Esophagus muscularis mucosa (tissue), 4 donors: ENCODE measurements at regions not wholly inside any gene's neighbourhood (a gene's known extent, or its start where the extent isn't known, plus 50 kb on each side); places are given as distances from the start of the nearest gene placed in this dataset.

Experiments used
- EP300 ChIP-seq: sonication (generic); formaldehyde crosslinking; IDR thresholded peaks from one replicate; pipeline ENCODE4 v1.6.1; 2017; ENCODE audit warnings: antibody characterized with exemption
- POLR2A ChIP-seq: fragments of 450-650 bp; IDR thresholded peaks from one replicate; pipeline ENCODE4 v1.6.1; 2017; ENCODE audit warnings: antibody characterized with exemption, moderate library complexity, mild to moderate bottlenecking, low read depth
- POLR2AphosphoS5 ChIP-seq, 2 donors: sonication (generic); formaldehyde crosslinking; IDR thresholded peaks; one replicate each; pipeline ENCODE4 v1.6.1; 2017; ENCODE audit warnings: antibody characterized with exemption in 2 of 2
- TF ChIP-seq, protein P1 (sequence below), 3 experiments: fragments of 200-600 bp in 2 of 3; fragments of 450-650 bp in 1 of 3; sonication (generic) in 2 of 3; IDR thresholded peaks; one replicate each; pipeline ENCODE4 v1.5.1; 2017 to 2019; ENCODE audit warnings: antibody characterized with exemption in 3 of 3, mild to moderate bottlenecking in 2 of 3, moderate library complexity in 1 of 3

DNA sequence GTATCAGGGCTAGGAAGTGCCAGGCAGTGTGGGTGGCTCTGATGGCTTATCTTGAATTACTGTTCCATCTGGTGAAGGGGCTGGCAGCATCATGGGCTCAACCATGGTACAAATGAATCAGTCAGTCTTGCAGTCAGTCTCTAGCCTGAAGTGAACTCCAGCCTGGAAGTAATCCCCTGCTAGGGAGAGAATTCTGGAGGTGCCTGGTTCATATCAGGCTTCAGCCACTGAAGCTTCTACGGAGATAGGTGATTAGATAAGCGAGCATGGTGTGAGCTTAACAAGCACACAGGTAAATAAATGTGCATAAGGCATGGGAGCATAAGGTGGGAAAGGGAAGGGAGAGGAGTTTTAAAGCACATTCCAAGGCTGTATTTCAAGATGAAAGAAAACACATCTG, 541.7 kb downstream of the MBD2 start:
- TF ChIP-seq POLR2AphosphoS5 (IDR thresholded peaks at IDR 0.05) = no peak
- TF ChIP-seq, protein P1, sequence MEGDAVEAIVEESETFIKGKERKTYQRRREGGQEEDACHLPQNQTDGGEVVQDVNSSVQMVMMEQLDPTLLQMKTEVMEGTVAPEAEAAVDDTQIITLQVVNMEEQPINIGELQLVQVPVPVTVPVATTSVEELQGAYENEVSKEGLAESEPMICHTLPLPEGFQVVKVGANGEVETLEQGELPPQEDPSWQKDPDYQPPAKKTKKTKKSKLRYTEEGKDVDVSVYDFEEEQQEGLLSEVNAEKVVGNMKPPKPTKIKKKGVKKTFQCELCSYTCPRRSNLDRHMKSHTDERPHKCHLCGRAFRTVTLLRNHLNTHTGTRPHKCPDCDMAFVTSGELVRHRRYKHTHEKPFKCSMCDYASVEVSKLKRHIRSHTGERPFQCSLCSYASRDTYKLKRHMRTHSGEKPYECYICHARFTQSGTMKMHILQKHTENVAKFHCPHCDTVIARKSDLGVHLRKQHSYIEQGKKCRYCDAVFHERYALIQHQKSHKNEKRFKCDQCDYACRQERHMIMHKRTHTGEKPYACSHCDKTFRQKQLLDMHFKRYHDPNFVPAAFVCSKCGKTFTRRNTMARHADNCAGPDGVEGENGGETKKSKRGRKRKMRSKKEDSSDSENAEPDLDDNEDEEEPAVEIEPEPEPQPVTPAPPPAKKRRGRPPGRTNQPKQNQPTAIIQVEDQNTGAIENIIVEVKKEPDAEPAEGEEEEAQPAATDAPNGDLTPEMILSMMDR (IDR thresholded peaks at IDR 0.05) = no peak
- TF ChIP-seq POLR2A = no peak
- TF ChIP-seq EP300 = no peak
